ENCODE measurements at regions not wholly inside any gene's neighbourhood (a gene's known extent, or its start where the extent isn't known, plus 50 kb on each side); places are given as distances from the start of the nearest gene placed in this dataset.

GRCh38 chr7:41199136-41199535, 503.8 kb downstream of the INHBA start:
- TF ChIP-seq, protein P1, sequence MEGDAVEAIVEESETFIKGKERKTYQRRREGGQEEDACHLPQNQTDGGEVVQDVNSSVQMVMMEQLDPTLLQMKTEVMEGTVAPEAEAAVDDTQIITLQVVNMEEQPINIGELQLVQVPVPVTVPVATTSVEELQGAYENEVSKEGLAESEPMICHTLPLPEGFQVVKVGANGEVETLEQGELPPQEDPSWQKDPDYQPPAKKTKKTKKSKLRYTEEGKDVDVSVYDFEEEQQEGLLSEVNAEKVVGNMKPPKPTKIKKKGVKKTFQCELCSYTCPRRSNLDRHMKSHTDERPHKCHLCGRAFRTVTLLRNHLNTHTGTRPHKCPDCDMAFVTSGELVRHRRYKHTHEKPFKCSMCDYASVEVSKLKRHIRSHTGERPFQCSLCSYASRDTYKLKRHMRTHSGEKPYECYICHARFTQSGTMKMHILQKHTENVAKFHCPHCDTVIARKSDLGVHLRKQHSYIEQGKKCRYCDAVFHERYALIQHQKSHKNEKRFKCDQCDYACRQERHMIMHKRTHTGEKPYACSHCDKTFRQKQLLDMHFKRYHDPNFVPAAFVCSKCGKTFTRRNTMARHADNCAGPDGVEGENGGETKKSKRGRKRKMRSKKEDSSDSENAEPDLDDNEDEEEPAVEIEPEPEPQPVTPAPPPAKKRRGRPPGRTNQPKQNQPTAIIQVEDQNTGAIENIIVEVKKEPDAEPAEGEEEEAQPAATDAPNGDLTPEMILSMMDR (IDR thresholded peaks at IDR 0.05) = no peak
- TF ChIP-seq POLR2A (IDR thresholded peaks at IDR 0.05) = no peak
- TF ChIP-seq POLR2AphosphoS5 (IDR thresholded peaks at IDR 0.05) = no peak
- no peak for TF ChIP-seq EP300 (IDR thresholded peaks at IDR 0.05)

Data from sigmoid colon (tissue), 4 donors.